ENCODE measurements at regions not wholly inside any gene's neighbourhood (a gene's known extent, or its start where the extent isn't known, plus 50 kb on each side); places are given as distances from the start of the nearest gene placed in this dataset.
"Not testable (repeated sequence)": the region's sequence is repeated elsewhere in the genome, so short reads cannot be mapped to it uniquely, and the experiment has no call there.

GRCh38 chrY:11643549-11643948 is 1057.5 kb upstream of the USP9Y start:
- H3K4me3 Mint-ChIP-seq, H3K4me1 Mint-ChIP-seq, H3K27me3 Mint-ChIP-seq, DNase-seq, H3K27ac Mint-ChIP-seq, CTCF ChIA-PET: not testable (repeated sequence)
- peaks cover 15% of the 10 kb centered on the region for H3K36me3 Mint-ChIP-seq
- peaks cover 54% of the 10 kb centered on the region for H3K9me3 Mint-ChIP-seq

- CTCF ChIA-PET = no interaction called here
- DNase-seq = no peak
- Mint-ChIP-seq H3K9me3 (peaks cover 83% of the 10 kb centered on the region), H3K27ac (no peak overlapping the region), H3K36me3 (peaks cover 16% of the 10 kb centered on the region), H3K27me3 (no peaks in the 10 kb centered on the region), H3K4me1 (no peaks in the 10 kb centered on the region), H3K4me3 (no peak overlapping the region)
Measured at GRCh38 chrY:11668221-11668620, 1032.8 kb upstream of the USP9Y start.
